LNCAP (cell line): ENCODE measurements at regions not wholly inside any gene's neighbourhood (a gene's known extent, or its start where the extent isn't known, plus 50 kb on each side); places are given as distances from the start of the nearest gene placed in this dataset.

Source experiments
- TF ChIP-seq, protein P1 (sequence below): fragments of 450-650 bp; IDR thresholded peaks from 2 replicates; pipeline ENCODE4 v1.5.1; 2017; ENCODE audit warnings: mild to moderate bottlenecking

DNA sequence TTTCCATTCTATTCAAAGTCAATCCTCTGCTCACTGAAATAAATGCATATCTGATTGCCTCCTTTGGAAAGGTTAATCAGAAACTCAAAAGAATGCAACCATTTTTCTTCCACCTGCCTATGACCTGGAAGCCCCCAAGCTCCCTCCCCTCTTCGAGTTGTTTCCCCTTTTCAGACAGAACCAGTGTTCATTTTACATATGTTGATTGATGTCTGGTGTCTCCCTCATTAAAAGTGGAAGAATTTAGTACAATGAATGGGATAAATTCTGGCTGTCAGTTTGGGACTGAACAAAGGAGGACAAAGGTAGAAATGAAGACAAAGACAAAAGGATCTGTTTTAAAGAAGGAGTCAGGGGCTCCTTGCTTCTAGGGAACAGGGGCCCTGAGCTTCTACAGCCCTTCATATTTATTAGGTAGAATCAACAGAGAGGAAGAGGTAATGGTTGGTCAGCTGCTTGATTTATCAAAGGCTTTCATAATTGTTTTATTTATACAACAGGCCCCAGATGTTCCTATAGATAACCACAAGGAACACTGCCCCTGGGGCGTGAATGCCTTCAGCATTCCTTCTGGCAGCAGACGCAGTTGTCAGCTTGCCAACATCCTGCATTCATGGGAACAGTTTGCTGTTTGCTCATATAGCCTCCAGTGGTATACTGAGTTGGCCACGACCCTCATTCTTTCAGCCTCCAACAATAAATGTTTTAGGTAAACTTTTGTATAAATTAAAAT, 949.8 kb upstream of the LRATD1 start:
- TF ChIP-seq, protein P1, sequence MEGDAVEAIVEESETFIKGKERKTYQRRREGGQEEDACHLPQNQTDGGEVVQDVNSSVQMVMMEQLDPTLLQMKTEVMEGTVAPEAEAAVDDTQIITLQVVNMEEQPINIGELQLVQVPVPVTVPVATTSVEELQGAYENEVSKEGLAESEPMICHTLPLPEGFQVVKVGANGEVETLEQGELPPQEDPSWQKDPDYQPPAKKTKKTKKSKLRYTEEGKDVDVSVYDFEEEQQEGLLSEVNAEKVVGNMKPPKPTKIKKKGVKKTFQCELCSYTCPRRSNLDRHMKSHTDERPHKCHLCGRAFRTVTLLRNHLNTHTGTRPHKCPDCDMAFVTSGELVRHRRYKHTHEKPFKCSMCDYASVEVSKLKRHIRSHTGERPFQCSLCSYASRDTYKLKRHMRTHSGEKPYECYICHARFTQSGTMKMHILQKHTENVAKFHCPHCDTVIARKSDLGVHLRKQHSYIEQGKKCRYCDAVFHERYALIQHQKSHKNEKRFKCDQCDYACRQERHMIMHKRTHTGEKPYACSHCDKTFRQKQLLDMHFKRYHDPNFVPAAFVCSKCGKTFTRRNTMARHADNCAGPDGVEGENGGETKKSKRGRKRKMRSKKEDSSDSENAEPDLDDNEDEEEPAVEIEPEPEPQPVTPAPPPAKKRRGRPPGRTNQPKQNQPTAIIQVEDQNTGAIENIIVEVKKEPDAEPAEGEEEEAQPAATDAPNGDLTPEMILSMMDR = no peak

DNA sequence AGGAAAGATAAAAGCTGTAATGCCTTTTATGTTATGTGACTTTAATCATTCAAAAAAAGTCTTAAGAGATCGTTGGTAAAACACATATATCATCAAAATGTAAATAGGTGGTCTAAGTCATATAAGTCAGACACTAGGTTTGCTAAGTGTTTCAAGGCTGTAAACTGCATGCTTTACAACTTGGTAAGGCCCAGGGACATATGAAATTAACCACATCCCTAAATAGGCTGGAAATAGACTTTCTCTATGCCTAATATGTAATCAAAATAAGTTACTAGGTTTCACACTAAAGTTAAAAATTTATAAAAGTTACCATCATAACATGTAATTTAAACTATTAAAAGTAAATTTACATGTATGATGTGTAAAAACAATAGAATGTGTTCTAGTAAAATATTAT, 946.3 kb upstream of the LRATD1 start:
- TF ChIP-seq, protein P1 = no peak

DNA sequence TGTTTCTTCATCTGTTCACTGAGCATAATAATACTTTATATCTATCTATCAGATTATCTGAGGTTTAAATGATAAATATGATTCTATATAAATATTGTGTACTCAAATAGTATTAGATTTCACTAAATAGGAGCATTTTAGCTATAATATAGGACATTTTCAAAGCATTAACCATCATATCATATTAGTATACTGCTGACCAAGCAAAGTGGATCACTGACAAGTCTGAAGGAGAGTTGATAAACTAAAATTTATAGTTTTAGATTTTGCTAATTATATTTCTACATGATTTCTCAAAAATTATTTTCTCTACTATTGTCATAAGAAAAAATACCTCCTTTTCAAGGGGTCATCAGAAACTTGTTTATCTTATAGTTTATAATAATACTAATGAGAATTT, 937.8 kb upstream of the LRATD1 start:
- TF ChIP-seq, protein P1 = no peak

DNA sequence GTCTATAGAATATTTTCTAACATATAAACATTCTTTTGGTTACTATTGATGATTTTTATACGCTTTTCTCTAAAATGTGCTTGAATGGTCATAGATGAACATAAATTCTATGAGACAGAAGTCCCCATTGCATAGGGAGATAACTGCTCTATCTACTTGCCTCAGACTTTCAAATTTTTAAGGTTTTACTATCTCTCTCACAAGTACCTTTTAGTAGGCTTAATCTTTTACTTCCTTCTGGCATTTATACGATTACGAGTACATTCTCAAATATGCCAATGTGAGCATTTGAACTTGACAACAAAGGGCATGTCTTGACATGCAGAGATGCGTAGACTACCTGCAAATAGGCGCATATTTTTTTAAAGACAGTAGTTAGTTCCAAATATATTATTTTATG, 935.9 kb upstream of the LRATD1 start:
- TF ChIP-seq, protein P1 = no peak

DNA sequence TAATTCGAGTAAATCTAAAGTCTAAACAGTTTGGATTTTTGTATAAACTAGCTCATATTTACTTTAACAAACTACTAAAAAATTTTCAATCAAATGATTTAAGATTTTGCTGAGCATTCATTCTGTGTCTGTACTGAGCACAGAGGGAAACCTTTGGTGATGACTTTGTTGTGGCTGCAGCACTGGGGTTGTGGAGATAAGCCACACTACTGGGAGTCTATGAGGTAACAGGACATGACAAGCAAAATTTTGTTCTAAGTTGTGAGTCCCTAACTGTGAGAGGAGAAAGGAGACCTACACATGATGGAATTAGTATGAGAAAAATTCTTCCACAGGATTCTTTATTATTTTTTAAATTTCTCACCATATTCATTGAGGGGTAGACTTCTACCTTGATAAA, 933.7 kb upstream of the LRATD1 start:
- TF ChIP-seq, protein P1 = no peak

DNA sequence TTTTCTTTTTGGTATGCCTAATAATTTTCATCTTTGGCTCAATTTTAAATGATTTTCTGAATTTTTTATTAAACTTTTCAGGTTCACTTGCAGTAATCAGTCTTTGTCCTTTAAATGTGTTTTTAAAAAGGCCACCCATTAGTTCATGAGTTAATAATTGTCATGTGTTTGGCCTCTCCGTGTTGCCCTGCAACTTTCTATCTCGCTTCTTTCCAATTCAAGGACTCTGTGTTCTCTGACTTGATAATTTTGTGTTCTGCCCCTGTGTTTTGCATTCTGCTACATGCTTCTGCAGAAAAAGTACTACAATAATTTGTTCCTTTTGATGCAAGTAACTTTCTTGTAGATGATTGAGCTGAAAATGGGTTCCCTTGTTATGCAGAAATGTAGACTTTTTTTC, 921.4 kb upstream of the LRATD1 start:
- TF ChIP-seq, protein P1 = no peak

DNA sequence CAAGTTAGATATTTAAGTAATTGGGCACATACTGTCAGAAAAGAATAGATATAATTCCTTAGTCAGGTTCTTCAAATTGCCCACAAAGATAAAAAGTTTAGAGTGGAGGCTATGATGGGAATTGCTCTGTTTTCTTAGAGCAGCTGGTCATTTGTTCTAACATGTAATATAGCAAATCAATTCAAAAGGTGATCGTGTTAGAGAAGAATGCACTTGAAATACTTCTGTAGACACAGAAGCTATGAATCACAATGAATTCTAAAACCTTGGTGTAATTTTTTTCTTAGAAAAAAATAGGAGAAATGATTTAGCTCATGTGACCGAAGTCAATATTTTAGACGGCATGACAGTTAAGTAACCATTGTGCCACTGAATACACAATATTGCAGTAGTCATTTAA, 918.1 kb upstream of the LRATD1 start:
- TF ChIP-seq, protein P1 = no peak

DNA sequence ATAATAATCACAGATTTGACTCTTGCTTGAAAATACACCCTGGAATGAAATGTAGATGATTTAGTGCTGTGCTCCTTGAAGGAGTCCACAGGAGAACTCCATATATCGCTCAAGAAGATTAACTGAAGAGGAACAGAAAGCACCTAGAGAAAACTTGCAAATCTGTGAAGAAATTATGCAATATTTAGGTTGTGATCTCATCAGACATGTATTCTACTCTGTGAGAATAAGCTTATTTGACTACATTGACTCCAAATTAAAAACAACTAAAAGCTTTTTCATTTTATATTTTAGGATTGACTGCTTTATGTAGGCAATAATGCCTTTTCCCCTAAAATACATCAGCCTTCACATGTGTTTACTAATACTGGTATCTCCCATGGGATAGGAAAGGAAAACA, 906.6 kb upstream of the LRATD1 start:
- TF ChIP-seq, protein P1 = no peak
